DND-41 (cell line): ENCODE measurements at regions not wholly inside any gene's neighbourhood (a gene's known extent, or its start where the extent isn't known, plus 50 kb on each side); places are given as distances from the start of the nearest gene placed in this dataset.

Experiments used
- ATAC-seq: fragments of 200-7000 bp; cut with Tn5 transposase; 3 replicates; pipeline ENCODE4 v1.9.1; 2021; ENCODE audit warnings: low read depth; ENCODE audit not compliant: insufficient read depth
- DNase-seq: peaks from one replicate; pipeline ENCODE4 v3.0.0-alpha.2; 2020
- H2AFZ ChIP-seq: 2 replicates; pipeline ENCODE4 v1.6.0; 2012; ENCODE audit warnings: low read depth, low read length
- H3K27ac ChIP-seq: 2 replicates; pipeline ENCODE4 v1.5.1; 2012; ENCODE audit warnings: low read length, inconsistent platforms
- H3K27me3 ChIP-seq: fragments of 200-600 bp; sonication (generic); 2 replicates; pipeline ENCODE4 v1.6.0; 2012; ENCODE audit warnings: low read length, mild to moderate bottlenecking, inconsistent platforms; ENCODE audit not compliant: insufficient read depth, poor library complexity
- H3K36me3 ChIP-seq: 2 replicates; pipeline ENCODE4 v1.5.1; 2012; ENCODE audit warnings: low read length, inconsistent platforms; ENCODE audit not compliant: insufficient read depth
- H3K4me1 ChIP-seq: 2 replicates; pipeline ENCODE4 v1.5.1; 2012; ENCODE audit warnings: mild to moderate bottlenecking, low read length; ENCODE audit not compliant: insufficient read depth
- H3K4me2 ChIP-seq: 2 replicates; pipeline ENCODE4 v1.6.0; 2012; ENCODE audit warnings: mild to moderate bottlenecking, moderate library complexity, low read length, inconsistent platforms; ENCODE audit not compliant: insufficient read depth
- H3K4me3 ChIP-seq, 2 experiments: fragments of 200-600 bp in 1 of 2; shearing (Covaris generic) in 1 of 2; 2 replicates each; pipeline ENCODE4 v1.5.1; 2012 to 2016; ENCODE audit warnings: inconsistent platforms in 2 of 2, low read length in 2 of 2, mild to moderate bottlenecking in 2 of 2, low read depth in 1 of 2, moderate library complexity in 1 of 2
- H3K79me2 ChIP-seq: 2 replicates; pipeline ENCODE4 v1.6.0; 2012; ENCODE audit warnings: low read length, inconsistent platforms; ENCODE audit not compliant: insufficient read depth
- H3K9ac ChIP-seq: 2 replicates; pipeline ENCODE4 v1.6.0; 2012; ENCODE audit warnings: low read depth, mild to moderate bottlenecking, inconsistent platforms, low read length, moderate library complexity
- H3K9me3 ChIP-seq: 2 replicates; pipeline ENCODE4 v1.5.1; 2012; ENCODE audit warnings: low read length, moderate library complexity, mild to moderate bottlenecking, inconsistent platforms; ENCODE audit not compliant: insufficient read depth, severe bottlenecking
- H4K20me1 ChIP-seq: 2 replicates; pipeline ENCODE4 v1.6.0; 2012; ENCODE audit warnings: low read length; ENCODE audit not compliant: insufficient read depth
- EZH2 ChIP-seq: IDR thresholded peaks from 3 replicates; pipeline ENCODE4 v1.6.1; 2012; ENCODE audit warnings: borderline replicate concordance, low read depth, mild to moderate bottlenecking, moderate library complexity, low read length, inconsistent platforms; ENCODE audit not compliant: severe bottlenecking
- TF ChIP-seq, protein P1 (sequence below): IDR thresholded peaks from 2 replicates; pipeline ENCODE4 v1.5.1; 2012; ENCODE audit warnings: borderline replicate concordance, low read length, moderate library complexity, mild to moderate bottlenecking; ENCODE audit not compliant: poor library complexity, severe bottlenecking; ENCODE audit errors: extremely low read depth

DNA sequence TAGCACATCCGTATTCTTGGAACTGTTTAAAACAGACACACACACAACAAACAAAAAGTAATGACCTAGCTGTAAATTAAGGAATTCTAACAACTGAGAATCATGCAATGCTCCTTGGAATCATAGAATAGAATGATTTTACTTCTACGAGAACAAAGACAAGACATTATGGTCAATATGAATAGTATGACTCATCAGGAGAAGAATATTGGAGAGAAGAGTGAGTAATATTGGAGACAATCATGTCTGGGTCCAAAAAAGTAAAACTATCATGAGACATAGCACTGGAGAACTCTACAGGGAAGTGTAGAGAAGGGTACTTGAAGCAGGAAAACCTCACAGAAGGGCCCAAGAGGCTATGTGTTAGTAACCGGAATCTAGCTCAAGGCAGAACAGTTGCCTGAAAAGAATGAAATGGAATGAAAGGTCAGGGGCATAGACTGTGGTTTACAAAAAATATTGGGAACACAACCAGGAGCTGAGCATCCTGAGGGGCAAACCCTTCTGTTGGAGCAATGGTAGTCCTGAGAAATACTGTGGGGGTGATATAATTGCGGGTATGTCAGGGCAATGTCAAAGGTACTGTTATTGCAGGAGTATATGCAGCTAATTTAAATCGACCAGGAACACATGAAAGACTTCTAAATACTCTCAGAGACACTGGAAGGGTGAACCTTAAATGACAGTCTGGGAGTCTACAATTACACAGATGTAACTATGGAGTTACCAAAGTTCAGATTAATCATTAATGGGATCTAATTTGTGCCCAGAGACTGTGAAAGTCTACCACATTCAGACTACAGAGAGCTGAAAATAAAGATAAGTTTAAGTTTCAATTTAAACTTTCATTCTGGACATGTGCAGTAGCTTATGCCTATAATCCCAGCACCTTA is 201.2 kb downstream of the BCHE start:
- Histone ChIP-seq H3K79me2 (no peaks in the 10 kb centered on the region), H3K27ac (no peak overlapping the region), H3K9ac (no peak overlapping the region), H3K27me3 (no peaks in the 10 kb centered on the region), H2AFZ (no peak overlapping the region), H3K4me1 (no peaks in the 10 kb centered on the region), H3K4me2 (no peak overlapping the region), H3K9me3 (no peaks in the 10 kb centered on the region), H4K20me1 (no peaks in the 10 kb centered on the region), H3K4me3 (no peak overlapping the region), H3K36me3 (no peaks in the 10 kb centered on the region)
- no peak for TF ChIP-seq EZH2
- TF ChIP-seq, protein P1, sequence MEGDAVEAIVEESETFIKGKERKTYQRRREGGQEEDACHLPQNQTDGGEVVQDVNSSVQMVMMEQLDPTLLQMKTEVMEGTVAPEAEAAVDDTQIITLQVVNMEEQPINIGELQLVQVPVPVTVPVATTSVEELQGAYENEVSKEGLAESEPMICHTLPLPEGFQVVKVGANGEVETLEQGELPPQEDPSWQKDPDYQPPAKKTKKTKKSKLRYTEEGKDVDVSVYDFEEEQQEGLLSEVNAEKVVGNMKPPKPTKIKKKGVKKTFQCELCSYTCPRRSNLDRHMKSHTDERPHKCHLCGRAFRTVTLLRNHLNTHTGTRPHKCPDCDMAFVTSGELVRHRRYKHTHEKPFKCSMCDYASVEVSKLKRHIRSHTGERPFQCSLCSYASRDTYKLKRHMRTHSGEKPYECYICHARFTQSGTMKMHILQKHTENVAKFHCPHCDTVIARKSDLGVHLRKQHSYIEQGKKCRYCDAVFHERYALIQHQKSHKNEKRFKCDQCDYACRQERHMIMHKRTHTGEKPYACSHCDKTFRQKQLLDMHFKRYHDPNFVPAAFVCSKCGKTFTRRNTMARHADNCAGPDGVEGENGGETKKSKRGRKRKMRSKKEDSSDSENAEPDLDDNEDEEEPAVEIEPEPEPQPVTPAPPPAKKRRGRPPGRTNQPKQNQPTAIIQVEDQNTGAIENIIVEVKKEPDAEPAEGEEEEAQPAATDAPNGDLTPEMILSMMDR: no peak
- ATAC-seq: no peak
- no peak for DNase-seq

DNA sequence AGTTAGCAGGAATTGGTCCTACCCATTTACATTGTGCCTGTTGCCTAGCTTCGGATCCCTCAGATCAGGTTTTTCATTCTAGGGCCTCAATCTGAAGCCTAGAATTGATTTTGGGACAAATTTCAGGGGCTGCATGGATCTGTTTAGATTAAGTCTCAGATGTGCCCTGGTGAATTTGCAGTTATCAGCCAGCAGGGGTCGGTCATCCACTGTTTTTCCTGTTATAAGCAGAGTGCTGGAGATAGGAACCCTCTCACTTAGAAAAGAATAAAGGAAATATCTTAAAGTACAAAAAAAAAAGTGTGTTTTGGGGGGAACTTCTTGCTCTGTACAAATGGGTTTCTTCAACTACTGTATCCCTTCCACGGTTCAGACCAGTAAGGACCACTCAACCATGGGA is 212.5 kb downstream of the BCHE start:
- no peak for TF ChIP-seq EZH2
- TF ChIP-seq, protein P1: peak; percentile 42
- H4K20me1 ChIP-seq: no peaks in the 10 kb centered on the region
- no peaks in the 10 kb centered on the region for H3K27me3 ChIP-seq
- no peaks in the 10 kb centered on the region for H3K79me2 ChIP-seq
- H3K9me3 ChIP-seq: no peaks in the 10 kb centered on the region
- ATAC-seq: no peak
- H3K9ac ChIP-seq: no peak overlapping the region
- H3K4me1 ChIP-seq: no peaks in the 10 kb centered on the region
- no peak overlapping the region for H3K4me3 ChIP-seq
- H3K36me3 ChIP-seq: no peaks in the 10 kb centered on the region
- H2AFZ ChIP-seq: no peak overlapping the region
- no peak overlapping the region for H3K4me2 ChIP-seq
- H3K27ac ChIP-seq: no peak overlapping the region
- DNase-seq: no peak

GRCh38 chr3:165622356-165622755 is 214.9 kb downstream of the BCHE start:
- H3K36me3 ChIP-seq: no peaks in the 10 kb centered on the region
- TF ChIP-seq, protein P1: peak; percentile 10
- TF ChIP-seq EZH2: no peak
- H3K27ac ChIP-seq: no peak overlapping the region
- no peak overlapping the region for H3K9ac ChIP-seq
- no peak overlapping the region for H2AFZ ChIP-seq
- no peaks in the 10 kb centered on the region for H3K4me1 ChIP-seq
- H3K9me3 ChIP-seq: no peaks in the 10 kb centered on the region
- DNase-seq (no peak), ATAC-seq (no peak)
- H3K4me3 ChIP-seq: no peak overlapping the region
- no peaks in the 10 kb centered on the region for H4K20me1 ChIP-seq
- H3K27me3 ChIP-seq: no peaks in the 10 kb centered on the region
- no peaks in the 10 kb centered on the region for H3K79me2 ChIP-seq
- H3K4me2 ChIP-seq: no peak overlapping the region
